ENCODE measurements at regions not wholly inside any gene's neighbourhood (a gene's known extent, or its start where the extent isn't known, plus 50 kb on each side); places are given as distances from the start of the nearest gene placed in this dataset.

GRCh38 chr2:45278365-45279078 lies 269.3 kb upstream of the SIX2 start:
- no peak overlapping the region for H3K4me3 ChIP-seq (ENCODE audit: control insufficient read depth, low read depth, low read length)
- DNase-seq (ENCODE audit: low read depth), result no peak
- no peak for TF ChIP-seq CTCF (conservative IDR thresholded peaks at IDR 0.05; ENCODE audit: control insufficient read depth, insufficient read depth, low read depth, low read length)

DNA sequence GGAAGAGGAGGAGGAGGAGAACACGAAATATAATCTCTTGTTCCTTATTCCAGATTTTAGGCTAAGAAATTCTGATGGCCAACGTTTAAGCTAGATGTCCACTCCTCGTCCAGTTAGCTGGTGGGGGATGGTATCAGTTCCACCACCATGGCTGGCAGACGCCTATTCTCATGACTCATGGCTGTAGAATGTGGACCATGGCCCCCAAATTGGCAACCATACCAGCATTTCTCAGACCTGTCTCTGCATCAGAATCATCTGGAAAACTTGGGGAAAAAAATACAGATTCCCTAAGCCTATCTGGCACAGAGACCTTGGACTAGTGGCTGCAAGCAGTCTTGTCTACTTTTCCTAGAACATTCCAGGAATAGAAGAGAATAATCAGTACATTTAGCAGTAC lies 267.7 kb upstream of the SIX2 start:
- no peak overlapping the region for H3K4me3 ChIP-seq (ENCODE audit: control insufficient read depth, low read depth, low read length)
- TF ChIP-seq CTCF (conservative IDR thresholded peaks at IDR 0.05; ENCODE audit: control insufficient read depth, insufficient read depth, low read depth, low read length), result no peak
- DNase-seq (ENCODE audit: low read depth), result peak; percentile 33

- no peak for DNase-seq (ENCODE audit: low read depth)
- no peak for TF ChIP-seq CTCF (conservative IDR thresholded peaks at IDR 0.05; ENCODE audit: control insufficient read depth, insufficient read depth, low read depth, low read length)
- H3K4me3 ChIP-seq (ENCODE audit: control insufficient read depth, low read depth, low read length), result no peak overlapping the region
Measured at GRCh38 chr2:45275806-45276205, 266.6 kb upstream of the SIX2 start.

DNA sequence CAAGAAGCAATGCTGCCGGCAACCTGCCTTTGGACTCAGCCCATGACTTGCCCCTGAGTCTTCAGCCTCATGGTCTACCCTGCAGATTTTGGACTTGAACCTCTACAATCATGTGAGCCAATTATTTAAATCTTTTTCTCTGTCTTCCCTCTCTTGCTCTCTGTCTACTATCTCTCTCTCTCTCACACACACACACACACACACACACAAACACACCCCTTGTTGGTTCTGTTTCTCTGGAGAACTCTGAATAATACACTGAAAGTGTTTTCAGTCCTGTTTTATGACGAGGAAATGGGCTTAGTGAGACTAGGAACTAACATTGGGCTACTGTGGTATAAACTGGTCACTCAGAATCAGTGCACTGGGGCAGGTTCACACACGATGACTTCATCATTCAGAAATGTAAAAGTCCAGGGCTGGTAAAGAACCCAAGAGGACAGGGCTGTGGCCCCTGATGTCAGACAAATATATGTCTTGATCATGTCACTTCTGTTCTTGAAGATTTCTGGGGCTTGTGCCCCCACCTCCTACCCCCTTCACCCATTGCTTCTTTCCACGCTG lies 266.1 kb upstream of the SIX2 start:
- TF ChIP-seq CTCF (conservative IDR thresholded peaks at IDR 0.05; ENCODE audit: control insufficient read depth, insufficient read depth, low read depth, low read length), result no peak
- peak; percentile 38 for DNase-seq (ENCODE audit: low read depth)
- no peak overlapping the region for H3K4me3 ChIP-seq (ENCODE audit: control insufficient read depth, low read depth, low read length)

- no peak overlapping the region for H3K4me3 ChIP-seq (ENCODE audit: control insufficient read depth, low read depth, low read length)
- TF ChIP-seq CTCF (conservative IDR thresholded peaks at IDR 0.05; ENCODE audit: control insufficient read depth, insufficient read depth, low read depth, low read length), result no peak
- DNase-seq (ENCODE audit: low read depth), result no peak
Measured at GRCh38 chr2:45274250-45274926, 265.1 kb upstream of the SIX2 start.

GRCh38 chr2:45273412-45274249 lies 264.4 kb upstream of the SIX2 start:
- no peak for TF ChIP-seq CTCF (conservative IDR thresholded peaks at IDR 0.05; ENCODE audit: control insufficient read depth, insufficient read depth, low read depth, low read length)
- no peak overlapping the region for H3K4me3 ChIP-seq (ENCODE audit: control insufficient read depth, low read depth, low read length)
- DNase-seq (ENCODE audit: low read depth), result no peak
